GM12865 (cell line): ENCODE measurements at regions not wholly inside any gene's neighbourhood (a gene's known extent, or its start where the extent isn't known, plus 50 kb on each side); places are given as distances from the start of the nearest gene placed in this dataset.
"Not testable (repeated sequence)": the region's sequence is repeated elsewhere in the genome, so short reads cannot be mapped to it uniquely, and the experiment has no call there.

ENCODE experiments used
- DNase-seq: peaks from one replicate; pipeline ENCODE4 v3.0.0; 2010; ENCODE audit warnings: low read depth
- H3K4me3 ChIP-seq: 2 replicates; pipeline ENCODE4 v1.5.1; 2011; ENCODE audit warnings: mild to moderate bottlenecking, low read depth, low read length, control low read depth
- TF ChIP-seq, protein P1 (sequence below): IDR thresholded peaks from 2 replicates; pipeline ENCODE4 v1.5.1; 2011; ENCODE audit warnings: low read length, control low read depth, low read depth, inconsistent platforms; ENCODE audit not compliant: insufficient read depth; ENCODE audit errors: missing control alignments

DNA sequence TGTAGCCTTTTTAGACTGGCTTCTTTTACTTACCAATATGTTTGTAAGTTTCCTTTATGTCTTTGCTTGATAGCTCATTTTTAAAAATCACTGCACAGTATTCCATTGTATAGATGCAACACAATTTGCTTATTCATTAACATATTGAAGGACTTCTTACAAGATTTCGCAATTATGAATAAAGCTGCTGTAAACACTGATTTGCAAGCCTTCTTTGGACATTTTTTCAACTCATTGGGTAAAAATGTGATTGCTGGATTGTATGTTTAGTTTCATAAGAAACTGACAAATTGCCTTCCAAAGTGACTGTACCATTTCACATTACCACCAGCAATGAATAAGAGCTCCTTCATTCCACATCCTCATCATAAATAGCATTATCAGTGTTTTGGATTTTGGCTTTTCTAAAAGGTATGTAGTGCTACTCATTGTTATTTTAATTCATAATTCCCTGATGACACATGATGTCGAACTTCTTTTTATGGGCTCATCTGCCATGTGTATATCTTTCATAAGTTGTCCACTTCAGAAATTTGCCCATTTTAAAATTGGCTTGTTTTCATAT is 80.7 kb downstream of the TFAP2B start:
- DNase-seq, result no peak
- H3K4me3 ChIP-seq, result no peak overlapping the region
- TF ChIP-seq, protein P1, sequence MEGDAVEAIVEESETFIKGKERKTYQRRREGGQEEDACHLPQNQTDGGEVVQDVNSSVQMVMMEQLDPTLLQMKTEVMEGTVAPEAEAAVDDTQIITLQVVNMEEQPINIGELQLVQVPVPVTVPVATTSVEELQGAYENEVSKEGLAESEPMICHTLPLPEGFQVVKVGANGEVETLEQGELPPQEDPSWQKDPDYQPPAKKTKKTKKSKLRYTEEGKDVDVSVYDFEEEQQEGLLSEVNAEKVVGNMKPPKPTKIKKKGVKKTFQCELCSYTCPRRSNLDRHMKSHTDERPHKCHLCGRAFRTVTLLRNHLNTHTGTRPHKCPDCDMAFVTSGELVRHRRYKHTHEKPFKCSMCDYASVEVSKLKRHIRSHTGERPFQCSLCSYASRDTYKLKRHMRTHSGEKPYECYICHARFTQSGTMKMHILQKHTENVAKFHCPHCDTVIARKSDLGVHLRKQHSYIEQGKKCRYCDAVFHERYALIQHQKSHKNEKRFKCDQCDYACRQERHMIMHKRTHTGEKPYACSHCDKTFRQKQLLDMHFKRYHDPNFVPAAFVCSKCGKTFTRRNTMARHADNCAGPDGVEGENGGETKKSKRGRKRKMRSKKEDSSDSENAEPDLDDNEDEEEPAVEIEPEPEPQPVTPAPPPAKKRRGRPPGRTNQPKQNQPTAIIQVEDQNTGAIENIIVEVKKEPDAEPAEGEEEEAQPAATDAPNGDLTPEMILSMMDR, result no peak

DNA sequence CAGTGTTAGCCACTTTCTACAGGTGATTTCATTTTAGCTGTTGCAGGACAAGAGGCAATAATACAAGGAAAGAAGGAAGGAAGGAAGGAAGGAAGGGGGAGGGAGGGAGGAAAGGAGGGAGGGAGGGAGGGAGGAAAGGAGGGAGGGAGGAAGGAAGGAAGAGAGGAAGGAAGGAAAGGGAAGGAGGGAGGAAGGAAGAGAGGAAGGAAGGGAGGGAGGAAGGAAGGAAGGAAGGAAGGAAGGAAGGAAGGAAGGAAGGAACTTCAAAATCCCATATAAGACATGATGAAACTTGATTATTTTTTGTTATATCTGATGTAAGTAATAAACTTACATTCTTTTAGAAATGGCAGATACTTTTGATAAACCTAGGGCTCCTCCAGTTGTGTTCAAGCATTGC is 83.6 kb downstream of the TFAP2B start:
- H3K4me3 ChIP-seq, result no peak overlapping the region
- no peak for DNase-seq
- TF ChIP-seq, protein P1, result no peak

DNA sequence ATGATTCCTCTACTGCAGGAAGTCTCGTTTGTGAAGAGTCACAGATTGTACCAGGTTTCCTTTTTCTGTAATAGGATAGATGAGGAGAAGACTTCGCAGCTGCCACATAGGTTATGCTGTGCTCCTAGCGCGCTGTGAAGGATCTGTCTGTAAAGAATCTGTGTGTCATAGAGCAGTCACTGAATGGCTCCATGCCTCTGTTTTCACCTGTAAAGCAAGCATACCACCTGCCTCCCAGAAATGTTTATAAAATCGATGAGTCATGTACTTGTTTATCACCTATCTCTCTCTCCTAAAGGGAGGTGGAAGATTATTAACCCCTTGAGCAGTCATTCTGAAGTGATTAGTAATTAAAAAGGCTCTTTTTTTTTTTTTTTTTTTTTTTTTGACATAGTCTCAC is 86.6 kb downstream of the TFAP2B start:
- no peak for DNase-seq
- H3K4me3 ChIP-seq, result no peak overlapping the region

DNA sequence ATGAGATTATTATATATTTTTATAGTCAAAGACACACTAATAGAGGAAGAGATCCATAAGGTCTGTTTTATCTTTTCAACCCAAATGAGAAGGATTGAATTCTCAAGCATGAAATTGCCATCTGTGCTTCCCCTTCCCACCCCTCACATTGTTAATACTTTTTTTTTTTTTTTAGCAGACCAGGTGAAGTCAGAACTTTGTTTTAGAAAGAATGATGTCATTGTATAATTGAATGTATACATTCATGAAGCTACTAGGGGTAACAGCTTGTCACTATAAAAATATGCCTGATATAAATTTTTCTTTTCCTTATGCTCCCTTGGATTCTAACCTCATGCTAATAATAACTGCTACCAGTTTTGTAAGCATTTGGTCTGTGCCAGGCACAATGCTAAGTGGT is 88.9 kb downstream of the TFAP2B start:
- no peak for DNase-seq
- H3K4me3 ChIP-seq, result no peak overlapping the region
- TF ChIP-seq, protein P1, result no peak

More for the DNA sequence above, 86.6 kb downstream of the TFAP2B start:
- TF ChIP-seq, protein P1, result no peak

DNA sequence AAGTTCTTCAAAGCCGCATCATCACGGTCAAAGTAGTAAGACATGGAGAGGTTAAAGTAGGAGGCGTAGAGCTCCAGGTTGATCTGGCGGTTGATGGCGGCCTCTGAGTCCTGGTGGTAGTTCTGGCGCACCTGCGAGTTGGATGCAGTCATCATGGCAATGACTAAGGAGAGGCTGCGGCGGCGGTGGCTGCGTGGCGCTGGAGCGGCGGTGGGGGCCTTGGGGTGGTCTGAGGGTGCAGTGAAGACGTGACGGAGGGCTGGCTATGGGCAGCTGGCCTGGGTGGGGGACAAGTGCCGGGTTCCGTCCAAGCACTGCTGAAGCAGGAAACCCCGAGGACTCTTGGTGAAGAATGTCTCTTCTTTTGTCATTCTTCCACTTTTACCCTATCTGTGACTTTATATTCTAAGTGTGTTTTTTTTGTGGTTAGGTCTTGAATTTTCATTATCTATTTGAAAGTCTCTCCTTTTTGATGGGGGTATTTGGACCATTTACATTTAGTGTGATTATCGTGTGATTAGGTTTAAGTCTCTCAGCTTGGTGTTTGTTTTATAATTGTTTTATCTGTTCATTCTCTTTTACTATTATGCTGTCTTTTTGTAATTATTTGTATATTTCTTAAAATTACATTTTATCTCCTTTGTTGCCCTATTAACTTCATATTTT is 94.6 kb downstream of the TFAP2B start:
- no peak for DNase-seq

DNA sequence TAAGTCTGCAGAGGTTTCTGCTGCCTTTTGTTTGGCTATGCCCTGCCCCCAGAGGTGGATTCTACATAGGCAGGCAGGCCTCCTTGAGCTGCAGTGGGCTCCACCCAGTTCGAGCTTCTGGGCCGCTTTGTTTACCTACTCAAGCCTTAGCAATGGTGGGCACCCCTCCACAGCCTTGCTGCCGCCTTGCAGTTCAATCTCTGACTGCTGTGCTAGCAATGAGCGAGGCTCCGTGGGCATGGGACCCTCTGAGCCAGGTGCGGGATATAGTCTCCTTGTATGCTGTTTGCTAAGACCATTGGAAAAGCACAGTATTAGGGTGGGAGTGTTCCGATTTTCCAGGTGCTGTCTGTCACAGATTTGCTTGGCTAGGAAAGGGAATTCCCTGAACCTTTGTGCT is 102.7 kb downstream of the TFAP2B start:
- DNase-seq, H3K4me3 ChIP-seq: not testable (repeated sequence)

More for the DNA sequence above, 94.6 kb downstream of the TFAP2B start:
- no peak overlapping the region for H3K4me3 ChIP-seq
- TF ChIP-seq, protein P1, result no peak

DNA sequence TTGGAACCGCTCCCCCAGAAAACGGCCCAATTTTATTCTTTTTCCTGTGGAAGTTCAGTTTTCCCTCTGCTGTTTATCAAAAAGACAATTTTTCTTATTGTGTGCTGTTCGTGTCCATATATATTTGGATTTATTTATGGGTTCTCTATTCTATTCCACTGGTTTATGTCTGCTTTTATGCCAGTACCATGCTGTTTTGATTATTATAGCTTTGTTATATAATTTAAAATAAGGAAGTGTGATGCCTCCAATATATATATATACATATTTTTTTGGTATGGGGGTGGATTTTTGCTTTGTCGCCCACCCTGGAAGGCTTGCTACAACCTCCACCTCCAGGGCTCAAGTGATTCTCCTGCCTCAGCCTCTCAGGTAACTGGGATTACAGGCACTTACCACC is 103.3 kb downstream of the TFAP2B start:
- TF ChIP-seq, protein P1, result no peak
- H3K4me3 ChIP-seq, result no peak overlapping the region
- no peak for DNase-seq
